ENCODE measurements at regions not wholly inside any gene's neighbourhood (a gene's known extent, or its start where the extent isn't known, plus 50 kb on each side); places are given as distances from the start of the nearest gene placed in this dataset.
A peak's percentile ranks its signal among the peaks of the same experiment; 100 is the strongest.
"Not testable (repeated sequence)": the region's sequence is repeated elsewhere in the genome, so short reads cannot be mapped to it uniquely, and the experiment has no call there.

DNA sequence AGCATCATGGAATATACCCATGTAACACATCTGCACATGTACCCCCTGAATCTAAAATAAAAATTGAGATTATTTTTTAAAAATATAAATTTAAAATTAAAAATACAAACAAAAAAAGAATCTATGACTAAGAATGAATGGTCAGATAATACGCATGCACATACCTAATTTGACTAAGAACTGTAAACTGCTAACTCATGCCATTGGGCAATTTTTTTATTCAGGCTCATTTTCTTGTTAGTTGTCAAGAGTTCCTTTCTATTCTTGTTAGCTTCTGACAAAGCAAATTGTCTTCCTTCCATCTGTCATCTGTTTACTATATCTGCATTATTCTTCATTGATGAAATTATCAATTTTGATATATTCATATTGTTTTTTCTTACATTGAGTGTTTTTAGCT lies 69.5 kb upstream of the HAND1 start:
- DNase-seq (ENCODE audit: low spot score): no peak

DNA sequence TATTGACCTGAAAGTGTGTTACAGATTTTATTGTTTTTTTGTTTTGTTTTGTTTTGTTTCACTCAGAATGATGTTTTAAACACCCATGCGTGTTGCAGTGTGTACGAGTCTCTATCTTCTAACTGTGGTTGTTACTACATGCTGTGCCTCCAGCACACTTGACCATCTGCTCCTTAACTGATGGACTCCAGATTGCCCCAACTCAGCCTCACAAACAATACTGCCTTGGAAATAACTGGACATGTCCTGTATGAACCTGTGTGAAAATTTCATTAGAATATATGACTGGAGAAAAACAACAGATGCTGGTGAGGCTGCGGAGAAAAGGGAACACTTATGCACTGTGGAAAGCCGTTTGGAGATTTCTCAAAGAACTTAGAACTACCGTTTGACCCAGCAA lies 68.7 kb upstream of the HAND1 start:
- no peak for DNase-seq (ENCODE audit: low spot score)

DNA sequence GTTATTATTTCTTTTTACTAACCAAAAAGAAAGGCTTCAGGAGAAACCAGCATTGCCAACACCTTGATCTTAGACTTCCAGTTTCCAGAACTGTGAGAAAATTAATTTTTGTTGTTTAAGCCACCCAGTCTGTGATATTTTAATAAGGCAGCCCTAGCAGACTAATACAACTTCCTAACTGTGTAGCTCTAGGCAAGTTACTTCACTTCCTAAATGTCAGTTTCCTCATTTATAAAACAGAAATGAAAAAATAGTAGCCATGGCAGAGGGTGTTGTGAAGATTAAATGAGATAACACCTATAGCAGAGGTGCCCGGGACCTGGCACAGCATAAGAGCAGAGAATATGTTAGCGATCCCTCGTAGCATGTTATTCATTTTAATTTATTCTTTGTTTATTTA lies 66.6 kb upstream of the HAND1 start:
- DNase-seq (ENCODE audit: low spot score): no peak

DNA sequence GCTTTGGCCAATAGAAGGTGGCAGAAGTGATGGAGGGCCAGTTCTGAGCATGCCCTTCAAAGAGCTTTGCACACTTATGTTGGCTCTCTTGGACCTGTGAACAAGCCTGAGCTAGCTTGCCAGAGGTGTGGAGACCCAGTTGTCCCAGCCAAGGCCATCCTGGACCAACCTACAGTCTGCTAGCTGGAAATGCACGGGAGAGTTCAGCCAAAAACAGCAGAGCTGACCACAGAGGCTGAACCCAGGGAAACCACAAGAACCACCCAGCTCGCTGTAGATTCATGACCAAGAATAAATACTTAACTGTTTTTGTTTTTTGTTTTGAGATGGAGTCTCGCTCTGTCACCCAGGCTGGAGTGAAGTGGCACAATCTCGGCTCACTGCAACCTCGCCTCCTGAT lies 65.4 kb upstream of the HAND1 start:
- DNase-seq (ENCODE audit: low spot score): peak; percentile 59

- DNase-seq (ENCODE audit: low spot score): no peak
These were observed 64.6 kb upstream of the HAND1 start for GRCh38 chr5:154542581-154542980.

DNA sequence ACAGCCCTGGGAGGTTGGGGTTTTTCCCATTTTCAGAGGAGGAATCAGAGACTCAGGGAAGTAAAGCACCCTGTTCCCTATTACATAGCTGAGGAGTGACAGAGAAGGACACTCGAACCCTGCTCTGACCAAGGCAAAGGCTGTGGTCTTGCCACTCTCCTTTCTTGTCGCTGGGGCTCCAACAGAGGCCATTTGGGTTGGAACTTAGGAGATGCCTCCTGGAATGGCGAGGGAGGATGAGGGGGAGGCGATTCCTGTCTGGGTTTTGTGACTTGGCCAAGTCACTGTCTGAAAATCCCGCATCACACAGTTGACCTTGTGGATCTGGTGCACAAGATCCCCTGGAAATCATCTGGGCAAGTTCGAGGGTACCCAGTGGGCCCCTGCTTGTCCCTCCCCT lies 64.0 kb upstream of the HAND1 start:
- no peak for DNase-seq (ENCODE audit: low spot score)

DNA sequence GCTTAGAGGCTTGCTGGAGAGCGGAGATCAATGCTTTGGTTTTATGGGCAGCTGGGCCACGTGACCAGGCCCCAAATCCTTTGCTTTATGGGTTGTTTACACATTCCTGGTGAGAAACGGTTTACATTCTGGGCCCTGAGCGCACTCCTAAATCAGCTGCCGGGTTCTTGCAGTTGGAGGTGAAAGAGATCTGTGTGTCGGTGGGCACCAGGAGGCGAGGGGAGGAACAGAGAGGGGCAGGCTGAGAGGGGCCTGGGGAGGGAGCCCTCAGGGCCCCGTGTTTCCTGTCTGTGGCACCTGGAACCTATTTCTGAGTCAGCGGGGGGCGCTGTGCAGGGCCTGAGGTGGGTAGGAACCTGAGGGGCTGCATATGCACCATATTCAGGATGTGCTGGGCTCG lies 63.5 kb upstream of the HAND1 start:
- DNase-seq (ENCODE audit: low spot score): no peak

GRCh38 chr5:154540600-154540999 lies 62.6 kb upstream of the HAND1 start:
- no peak for DNase-seq (ENCODE audit: low spot score)

DNA sequence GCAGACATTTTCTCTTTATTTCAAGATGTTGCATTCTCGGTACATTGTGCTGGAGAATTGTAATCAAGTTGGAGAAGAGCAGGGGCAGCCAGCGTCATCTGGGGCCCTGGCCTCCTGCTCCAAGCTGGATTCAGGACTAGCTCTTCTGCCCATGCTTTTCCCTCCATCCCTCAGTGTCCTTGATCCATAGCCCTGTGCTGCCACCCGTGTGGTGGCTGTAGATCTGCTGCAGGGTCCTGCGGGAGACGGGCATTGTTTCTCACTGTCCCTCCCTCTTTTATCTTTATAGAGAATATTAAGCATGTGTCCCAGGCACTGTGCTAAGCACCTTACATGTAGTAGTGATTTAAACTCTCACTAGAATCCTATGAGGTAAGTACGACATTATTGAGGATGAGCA lies 60.5 kb upstream of the HAND1 start:
- DNase-seq (ENCODE audit: low spot score): no peak

GRCh38 chr5:154536439-154536838 lies 58.4 kb upstream of the HAND1 start:
- DNase-seq (ENCODE audit: low spot score): not testable (repeated sequence)

DNA sequence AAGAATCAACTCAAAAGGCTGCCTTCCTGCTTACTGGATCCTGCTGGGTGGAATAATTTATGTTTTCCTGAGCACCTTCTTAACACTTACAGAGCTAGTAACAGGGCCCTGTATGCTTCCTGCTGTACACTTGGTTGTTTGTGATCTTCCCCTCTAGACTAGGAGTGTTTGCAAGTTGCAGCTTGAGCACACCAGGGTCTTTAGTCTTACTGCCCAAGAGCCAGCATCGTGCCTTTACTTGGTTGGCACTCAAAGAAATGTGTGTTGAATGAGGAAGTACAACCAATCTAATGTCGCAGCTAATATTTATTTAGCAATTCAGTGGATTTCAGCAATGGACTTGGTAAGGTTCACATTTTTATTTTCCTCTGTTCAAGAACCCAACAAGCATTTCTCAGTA lies 57.5 kb upstream of the HAND1 start:
- DNase-seq (ENCODE audit: low spot score): no peak

DNA sequence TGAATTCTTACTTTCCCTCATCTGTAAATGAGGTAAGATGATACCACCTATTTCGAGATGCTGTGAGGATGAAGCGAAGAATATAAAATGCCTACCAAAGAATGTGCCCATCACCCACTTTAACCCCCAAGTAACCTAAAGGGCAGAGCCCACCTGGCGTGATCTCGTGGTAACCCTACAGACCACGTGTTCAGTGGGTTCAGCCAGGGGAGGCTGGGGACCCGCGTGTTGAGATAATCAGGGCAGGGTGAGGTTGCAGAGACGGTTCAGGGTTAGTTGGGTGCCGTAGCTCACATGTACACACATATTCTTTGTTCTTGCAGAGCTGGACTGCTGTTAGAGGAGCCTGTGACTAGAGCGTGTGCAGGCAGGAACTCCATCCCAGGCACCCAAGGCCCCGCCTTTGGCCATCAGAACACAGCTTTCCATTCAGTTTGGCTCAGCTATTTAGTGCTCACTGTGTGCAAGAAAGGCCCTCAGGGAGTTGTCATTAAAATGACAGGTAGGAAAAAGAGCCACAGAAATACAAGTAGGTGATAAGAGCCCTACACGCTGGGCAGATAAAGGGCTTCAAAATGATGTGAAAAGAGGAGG lies 56.5 kb upstream of the HAND1 start:
- no peak for DNase-seq (ENCODE audit: low spot score)

GRCh38 chr5:154529282-154529681 lies 51.3 kb upstream of the HAND1 start:
- DNase-seq (ENCODE audit: low spot score): no peak

DNA sequence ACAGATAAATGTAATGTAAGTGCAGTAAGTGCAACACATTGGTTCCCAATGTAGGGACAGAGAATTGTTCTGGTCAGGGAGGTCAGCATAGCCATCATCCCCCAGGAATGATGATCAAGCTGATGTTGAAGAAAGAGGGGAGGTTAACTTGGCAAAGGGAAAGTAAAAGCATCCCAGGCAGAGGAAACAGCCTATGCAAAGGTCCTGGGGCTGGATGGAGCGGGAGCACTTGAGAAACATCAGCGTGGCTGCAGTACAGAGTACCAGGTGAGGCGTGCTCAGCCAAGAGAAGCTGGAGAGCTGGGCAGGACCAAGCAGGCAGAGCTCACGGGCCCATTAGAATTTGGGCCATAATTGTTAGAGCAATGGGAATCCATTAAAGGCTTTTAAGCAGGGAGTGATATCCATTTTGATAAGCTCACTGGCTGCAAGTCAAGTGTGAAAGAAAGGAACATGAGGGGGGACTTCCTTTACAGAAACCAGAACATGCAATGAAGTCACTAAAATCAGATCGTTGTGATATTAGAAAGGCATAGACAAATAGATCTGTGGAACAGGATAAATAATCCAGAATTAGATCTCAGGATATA lies 50.1 kb upstream of the HAND1 start:
- no peak for DNase-seq (ENCODE audit: low spot score)
